SU-DHL-6 (cell line): ENCODE measurements at regions not wholly inside any gene's neighbourhood (a gene's known extent, or its start where the extent isn't known, plus 50 kb on each side); places are given as distances from the start of the nearest gene placed in this dataset.

Experiments used
- H2AFZ ChIP-seq: fragments of 200-600 bp; sonication (generic); 2 replicates; pipeline ENCODE4 v1.6.1; 2014; ENCODE audit warnings: low read depth, mild to moderate bottlenecking, moderate library complexity, mixed read lengths, antibody characterized with exemption, low read length; ENCODE audit not compliant: severe bottlenecking
- H3F3A ChIP-seq: fragments of 200-600 bp; shearing (Covaris generic); 2 replicates; pipeline ENCODE4 v1.6.0; 2016; ENCODE audit warnings: antibody characterized with exemption, mild to moderate bottlenecking; ENCODE audit not compliant: insufficient read depth
- H3K27ac ChIP-seq: fragments of 200-600 bp; sonication (generic); 2 replicates; pipeline ENCODE4 v1.5.1; 2016; ENCODE audit warnings: low read depth, mild to moderate bottlenecking, low read length, moderate library complexity, mixed read lengths
- H3K27me3 ChIP-seq: fragments of 200-600 bp; sonication (generic), shearing (Covaris generic); 2 replicates; pipeline ENCODE4 v1.6.0; 2014; ENCODE audit warnings: mild to moderate bottlenecking, low read length
- H3K36me3 ChIP-seq: fragments of 200-600 bp; sonication (generic); 2 replicates; pipeline ENCODE4 v1.6.1; 2014; ENCODE audit warnings: mild to moderate bottlenecking, low read length, mixed read lengths
- H3K4me2 ChIP-seq: fragments of 300-600, 200-600 bp; shearing (Covaris generic), sonication (generic); 2 replicates; pipeline ENCODE4 v1.6.0; 2014; ENCODE audit warnings: low read length, low read depth, mild to moderate bottlenecking; ENCODE audit not compliant: poor library complexity, severe bottlenecking
- H3K4me3 ChIP-seq: fragments of 200-600 bp; sonication (generic); 2 replicates; pipeline ENCODE4 v1.5.1; 2014; ENCODE audit warnings: antibody characterized with exemption, low read length, mild to moderate bottlenecking, mixed read lengths; ENCODE audit not compliant: insufficient read depth, poor library complexity, severe bottlenecking
- H3K79me2 ChIP-seq: fragments of 200-600 bp; sonication (generic); 2 replicates; pipeline ENCODE4 v1.6.1; 2014; ENCODE audit warnings: mild to moderate bottlenecking, low read length, moderate library complexity; ENCODE audit not compliant: insufficient read depth
- H3K9ac ChIP-seq: fragments of 200-600 bp; sonication (generic); 2 replicates; pipeline ENCODE4 v1.7.0; 2014; ENCODE audit warnings: mild to moderate bottlenecking, low read length
- H3K9me2 ChIP-seq: fragments of 200-600 bp; sonication (generic); replicated peaks from 2 replicates; pipeline ENCODE4 v1.6.1; 2014; ENCODE audit warnings: low read length; ENCODE audit not compliant: insufficient read depth
- H3K9me3 ChIP-seq: fragments of 200-600 bp; sonication (generic); 2 replicates; pipeline ENCODE4 v1.6.1; 2014; ENCODE audit warnings: low read length, mixed read lengths; ENCODE audit not compliant: insufficient read depth
- H4K20me1 ChIP-seq: fragments of 200-600 bp; sonication (generic); 2 replicates; pipeline ENCODE4 v1.6.1; 2014; ENCODE audit warnings: low read depth, mild to moderate bottlenecking, antibody characterized with exemption, low read length, moderate library complexity, mixed read lengths
- CTCF ChIP-seq: fragments of 200-600 bp; sonication (generic); IDR thresholded peaks from one replicate; pipeline ENCODE4 v1.5.1; 2017; ENCODE audit warnings: antibody characterized with exemption, mild to moderate bottlenecking, low read length, moderate library complexity; ENCODE audit not compliant: insufficient read depth, poor library complexity, severe bottlenecking
- EZH2phosphoT487 ChIP-seq: fragments of 200-600 bp; sonication (generic), shearing (Covaris generic); conservative IDR thresholded peaks from 2 replicates; pipeline ENCODE4 v1.6.1; 2018; ENCODE audit warnings: mild to moderate bottlenecking, antibody characterized with exemption, low read length, moderate library complexity, mixed read lengths

- H3K9me3 ChIP-seq: peaks cover 8% of the 10 kb centered on the region; the same call in 1 of the 2 replicates
- H3F3A ChIP-seq: no peaks in the 10 kb centered on the region
- TF ChIP-seq EZH2phosphoT487 (no peak), CTCF (no peak)
- no peak overlapping the region for H2AFZ ChIP-seq
- H3K9me2 ChIP-seq: no peaks in the 10 kb centered on the region
- H3K4me2 ChIP-seq: no peak overlapping the region
- no peak overlapping the region for H3K9ac ChIP-seq
- H3K27me3 ChIP-seq: no peaks in the 10 kb centered on the region
- H3K79me2 ChIP-seq: no peaks in the 10 kb centered on the region
- no peak overlapping the region for H3K27ac ChIP-seq
- no peak overlapping the region for H3K4me3 ChIP-seq
- H3K36me3 ChIP-seq: no peaks in the 10 kb centered on the region
- no peaks in the 10 kb centered on the region for H4K20me1 ChIP-seq
Observed at GRCh38 chr2:240225660-240226475, 85.4 kb upstream of the OTOS start.

- Histone ChIP-seq H2AFZ (no peak overlapping the region), H3K9ac (no peak overlapping the region), H3K27me3 (no peaks in the 10 kb centered on the region), H3K27ac (no peak overlapping the region), H4K20me1 (no peaks in the 10 kb centered on the region), H3K9me3 (peaks cover 8% of the 10 kb centered on the region; the same call in 1 of the 2 replicates), H3K79me2 (no peaks in the 10 kb centered on the region), H3F3A (no peaks in the 10 kb centered on the region), H3K4me2 (no peak overlapping the region), H3K9me2 (no peaks in the 10 kb centered on the region), H3K4me3 (no peak overlapping the region), H3K36me3 (no peaks in the 10 kb centered on the region)
- TF ChIP-seq EZH2phosphoT487 (no peak), CTCF (no peak)
Observed at GRCh38 chr2:240226672-240227537, 86.4 kb upstream of the OTOS start.

DNA sequence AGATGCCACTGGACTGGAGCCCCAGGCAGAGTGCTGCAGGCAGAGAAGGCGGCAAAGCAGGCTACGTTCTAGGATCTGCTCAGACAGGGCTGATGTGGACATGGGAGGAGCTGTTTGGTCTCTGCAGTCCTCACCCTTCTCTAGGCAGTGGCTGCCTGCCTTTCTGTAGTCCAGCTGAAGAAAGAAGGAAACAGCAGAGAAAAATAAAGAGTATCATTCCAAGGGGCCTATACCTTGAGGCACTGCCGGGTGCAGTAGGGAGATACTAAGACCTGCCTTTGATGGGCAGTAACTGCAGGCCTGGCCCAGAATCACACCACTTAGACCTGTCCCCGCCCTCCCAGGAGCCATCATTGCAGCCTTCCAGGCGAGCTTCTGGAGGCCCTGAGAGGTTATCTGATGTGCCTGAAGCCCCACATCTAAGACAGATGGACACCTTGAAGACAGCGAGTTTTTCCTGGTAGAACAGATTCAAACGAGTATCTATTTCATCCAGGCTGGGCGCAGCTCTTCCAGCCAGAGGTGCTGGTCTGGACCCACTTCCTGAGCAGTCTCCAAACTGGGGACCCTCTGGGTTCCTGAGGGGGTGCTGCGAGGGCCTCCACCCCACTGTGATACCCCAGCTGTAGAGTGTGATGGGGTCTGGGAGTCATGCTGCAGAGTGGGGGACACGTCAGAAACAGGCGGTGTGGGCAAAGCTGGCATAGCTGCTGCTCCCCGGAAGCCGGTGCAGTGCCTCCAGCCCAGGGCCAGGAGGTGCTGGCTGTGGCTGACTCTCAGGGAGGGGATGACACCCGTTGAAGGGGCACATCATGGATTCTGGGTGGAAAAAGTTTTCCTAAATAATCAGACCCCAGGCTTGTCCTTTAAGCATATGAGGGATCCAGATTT is 87.3 kb upstream of the OTOS start:
- peaks cover 8% of the 10 kb centered on the region; the same call in 1 of the 2 replicates for H3K9me3 ChIP-seq
- no peaks in the 10 kb centered on the region for H3K9me2 ChIP-seq
- no peaks in the 10 kb centered on the region for H3K79me2 ChIP-seq
- no peak overlapping the region for H2AFZ ChIP-seq
- no peak overlapping the region for H3K4me2 ChIP-seq
- no peaks in the 10 kb centered on the region for H4K20me1 ChIP-seq
- H3K4me3 ChIP-seq: no peak overlapping the region
- H3F3A ChIP-seq: no peaks in the 10 kb centered on the region
- no peaks in the 10 kb centered on the region for H3K36me3 ChIP-seq
- no peak overlapping the region for H3K27ac ChIP-seq
- no peak overlapping the region for H3K9ac ChIP-seq
- TF ChIP-seq CTCF: no peak
- no peak for TF ChIP-seq EZH2phosphoT487
- H3K27me3 ChIP-seq: no peaks in the 10 kb centered on the region
